ENCODE measurements at regions not wholly inside any gene's neighbourhood (a gene's known extent, or its start where the extent isn't known, plus 50 kb on each side); places are given as distances from the start of the nearest gene placed in this dataset.

DNA sequence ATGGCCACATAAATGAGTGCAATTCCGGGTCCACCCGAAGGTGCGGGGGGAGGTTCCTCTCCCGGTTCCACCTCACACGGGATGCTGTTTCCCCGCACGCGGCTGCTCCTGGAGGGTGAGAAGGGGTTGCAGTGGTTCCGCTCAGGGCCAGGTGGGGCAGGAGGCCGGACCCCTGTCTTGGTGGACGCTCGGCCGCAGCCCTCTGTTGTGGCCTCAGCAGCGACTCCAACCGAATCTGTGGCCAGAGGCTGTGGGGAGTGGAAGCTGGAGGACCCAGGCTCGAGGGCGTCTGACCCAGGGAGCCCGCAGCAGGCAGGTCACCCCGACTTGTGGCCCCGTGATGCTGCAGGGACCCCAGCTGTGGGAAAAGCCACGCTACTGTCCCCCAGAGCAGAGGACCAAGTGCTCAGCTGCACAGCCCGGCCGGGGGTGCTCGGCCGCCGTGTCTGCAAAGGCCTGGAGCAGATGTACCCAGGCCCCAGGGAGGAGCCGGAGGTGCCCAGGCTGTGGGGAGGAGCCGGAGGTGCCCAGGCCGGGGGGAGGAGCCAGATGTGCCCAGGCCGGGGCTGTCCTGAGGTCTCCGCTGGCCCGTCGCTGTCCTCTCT is 83.9 kb downstream of the RTP5 start:
- TF ChIP-seq, protein P1, sequence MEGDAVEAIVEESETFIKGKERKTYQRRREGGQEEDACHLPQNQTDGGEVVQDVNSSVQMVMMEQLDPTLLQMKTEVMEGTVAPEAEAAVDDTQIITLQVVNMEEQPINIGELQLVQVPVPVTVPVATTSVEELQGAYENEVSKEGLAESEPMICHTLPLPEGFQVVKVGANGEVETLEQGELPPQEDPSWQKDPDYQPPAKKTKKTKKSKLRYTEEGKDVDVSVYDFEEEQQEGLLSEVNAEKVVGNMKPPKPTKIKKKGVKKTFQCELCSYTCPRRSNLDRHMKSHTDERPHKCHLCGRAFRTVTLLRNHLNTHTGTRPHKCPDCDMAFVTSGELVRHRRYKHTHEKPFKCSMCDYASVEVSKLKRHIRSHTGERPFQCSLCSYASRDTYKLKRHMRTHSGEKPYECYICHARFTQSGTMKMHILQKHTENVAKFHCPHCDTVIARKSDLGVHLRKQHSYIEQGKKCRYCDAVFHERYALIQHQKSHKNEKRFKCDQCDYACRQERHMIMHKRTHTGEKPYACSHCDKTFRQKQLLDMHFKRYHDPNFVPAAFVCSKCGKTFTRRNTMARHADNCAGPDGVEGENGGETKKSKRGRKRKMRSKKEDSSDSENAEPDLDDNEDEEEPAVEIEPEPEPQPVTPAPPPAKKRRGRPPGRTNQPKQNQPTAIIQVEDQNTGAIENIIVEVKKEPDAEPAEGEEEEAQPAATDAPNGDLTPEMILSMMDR (IDR thresholded peaks at IDR 0.05; ENCODE audit: insufficient read depth, low read length, poor library complexity, severe bottlenecking) = no peak
- no peak for TF ChIP-seq EZH2phosphoT487 (conservative IDR thresholded peaks at IDR 0.05; ENCODE audit: low read length)

Measured in SU-DHL-6 (cell line).